ENCODE measurements at regions not wholly inside any gene's neighbourhood (a gene's known extent, or its start where the extent isn't known, plus 50 kb on each side); places are given as distances from the start of the nearest gene placed in this dataset.

DNA sequence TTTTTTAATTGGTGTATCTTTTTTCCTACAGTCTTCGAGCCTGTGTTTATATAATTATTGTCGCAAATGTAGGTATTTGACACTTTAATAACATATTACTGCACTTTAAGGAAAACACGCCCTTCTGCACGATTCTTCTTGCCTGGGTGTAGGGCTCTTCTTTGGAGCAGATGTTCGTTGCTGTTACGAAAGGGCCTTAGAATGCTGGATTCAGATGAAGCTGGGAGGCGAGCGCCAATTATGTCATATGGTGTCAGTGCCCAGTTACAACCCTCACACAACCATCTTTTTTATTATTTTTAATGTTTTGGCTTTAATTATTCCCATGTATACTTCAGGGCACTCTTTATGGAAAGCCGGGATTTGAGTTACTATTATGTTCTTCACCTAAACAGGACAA lies 553.0 kb downstream of the EBF1 start:
- no peak overlapping the region for H3K4me3 ChIP-seq (ENCODE audit: low read length)
- TF ChIP-seq, protein P1, sequence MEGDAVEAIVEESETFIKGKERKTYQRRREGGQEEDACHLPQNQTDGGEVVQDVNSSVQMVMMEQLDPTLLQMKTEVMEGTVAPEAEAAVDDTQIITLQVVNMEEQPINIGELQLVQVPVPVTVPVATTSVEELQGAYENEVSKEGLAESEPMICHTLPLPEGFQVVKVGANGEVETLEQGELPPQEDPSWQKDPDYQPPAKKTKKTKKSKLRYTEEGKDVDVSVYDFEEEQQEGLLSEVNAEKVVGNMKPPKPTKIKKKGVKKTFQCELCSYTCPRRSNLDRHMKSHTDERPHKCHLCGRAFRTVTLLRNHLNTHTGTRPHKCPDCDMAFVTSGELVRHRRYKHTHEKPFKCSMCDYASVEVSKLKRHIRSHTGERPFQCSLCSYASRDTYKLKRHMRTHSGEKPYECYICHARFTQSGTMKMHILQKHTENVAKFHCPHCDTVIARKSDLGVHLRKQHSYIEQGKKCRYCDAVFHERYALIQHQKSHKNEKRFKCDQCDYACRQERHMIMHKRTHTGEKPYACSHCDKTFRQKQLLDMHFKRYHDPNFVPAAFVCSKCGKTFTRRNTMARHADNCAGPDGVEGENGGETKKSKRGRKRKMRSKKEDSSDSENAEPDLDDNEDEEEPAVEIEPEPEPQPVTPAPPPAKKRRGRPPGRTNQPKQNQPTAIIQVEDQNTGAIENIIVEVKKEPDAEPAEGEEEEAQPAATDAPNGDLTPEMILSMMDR (conservative IDR thresholded peaks at IDR 0.05; ENCODE audit: low read depth, low read length) = no peak
- DNase-seq (ENCODE audit: low read depth) = no peak

DNA sequence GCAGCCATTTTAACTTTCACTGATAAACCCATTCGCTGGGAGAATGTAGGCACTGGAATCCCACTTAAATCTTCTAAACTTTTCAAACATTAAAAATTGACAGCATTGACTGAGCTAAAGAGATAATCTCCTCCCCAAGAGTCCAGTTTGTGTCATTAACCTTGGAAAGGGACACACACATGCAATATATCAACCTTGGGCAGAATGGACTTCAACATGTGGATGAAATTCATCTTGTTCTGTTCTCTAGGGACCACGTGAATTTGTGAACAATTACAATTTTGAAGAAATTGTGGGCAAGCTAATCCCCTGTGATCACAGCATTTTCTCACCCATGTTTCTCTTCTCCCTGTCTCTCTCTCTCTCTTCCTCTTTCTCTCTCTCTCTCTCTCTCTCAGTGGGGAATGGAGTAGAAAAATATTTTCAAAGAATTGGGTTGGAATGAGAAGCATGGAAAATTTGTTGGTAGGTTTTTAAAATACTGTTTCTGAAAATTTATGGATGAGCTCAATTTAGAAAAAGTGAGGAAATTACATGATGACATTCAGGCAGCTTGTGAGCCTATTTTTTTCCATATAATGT lies 553.7 kb downstream of the EBF1 start:
- no peak overlapping the region for H3K4me3 ChIP-seq (ENCODE audit: low read length)
- TF ChIP-seq, protein P1 (conservative IDR thresholded peaks at IDR 0.05; ENCODE audit: low read depth, low read length) = no peak
- no peak for DNase-seq (ENCODE audit: low read depth)

GRCh38 chr5:158544388-158545339 lies 555.1 kb downstream of the EBF1 start:
- no peak for DNase-seq (ENCODE audit: low read depth)
- no peak overlapping the region for H3K4me3 ChIP-seq (ENCODE audit: low read length)
- TF ChIP-seq, protein P1 (conservative IDR thresholded peaks at IDR 0.05; ENCODE audit: low read depth, low read length) = no peak

DNA sequence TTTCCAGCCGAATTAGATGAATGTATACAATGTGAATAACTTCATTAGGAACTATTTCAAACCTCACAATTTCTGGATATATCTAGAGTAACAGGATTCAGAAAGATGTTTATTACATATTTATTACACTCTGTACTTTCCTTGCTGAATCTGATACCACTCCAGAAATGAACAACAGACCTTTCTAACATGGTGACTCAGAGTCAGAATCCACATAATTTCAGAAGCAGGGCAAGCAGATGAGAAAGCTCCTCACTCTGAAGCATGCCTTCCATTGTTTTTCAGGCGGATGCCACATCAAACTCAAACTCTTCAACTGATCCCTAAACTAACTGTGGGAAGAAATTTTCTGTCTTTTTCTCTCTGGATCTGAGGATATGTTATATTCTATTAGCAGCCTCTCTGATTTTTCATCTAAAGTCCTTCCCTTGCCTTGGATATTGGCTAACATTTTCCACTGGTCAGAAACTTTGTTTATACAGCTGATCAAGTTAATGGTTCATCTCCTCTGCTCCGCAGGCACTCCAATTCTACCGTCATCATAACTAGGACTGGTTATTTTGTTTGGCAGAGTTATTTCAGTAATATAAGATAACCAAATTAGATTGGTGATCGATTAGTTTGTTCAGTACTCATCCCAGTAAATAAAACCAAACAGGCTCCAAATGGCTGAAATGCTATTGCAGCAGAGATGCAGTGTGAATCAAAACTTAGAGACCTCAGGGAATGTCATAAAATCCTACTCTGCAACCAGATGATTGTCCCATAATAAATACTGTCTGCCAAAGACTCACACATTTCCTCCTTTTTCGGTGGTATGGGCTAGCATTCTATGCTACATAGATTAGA lies 556.0 kb downstream of the EBF1 start:
- H3K4me3 ChIP-seq (ENCODE audit: low read length) = no peak overlapping the region
- no peak for DNase-seq (ENCODE audit: low read depth)
- TF ChIP-seq, protein P1 (conservative IDR thresholded peaks at IDR 0.05; ENCODE audit: low read depth, low read length) = no peak

DNA sequence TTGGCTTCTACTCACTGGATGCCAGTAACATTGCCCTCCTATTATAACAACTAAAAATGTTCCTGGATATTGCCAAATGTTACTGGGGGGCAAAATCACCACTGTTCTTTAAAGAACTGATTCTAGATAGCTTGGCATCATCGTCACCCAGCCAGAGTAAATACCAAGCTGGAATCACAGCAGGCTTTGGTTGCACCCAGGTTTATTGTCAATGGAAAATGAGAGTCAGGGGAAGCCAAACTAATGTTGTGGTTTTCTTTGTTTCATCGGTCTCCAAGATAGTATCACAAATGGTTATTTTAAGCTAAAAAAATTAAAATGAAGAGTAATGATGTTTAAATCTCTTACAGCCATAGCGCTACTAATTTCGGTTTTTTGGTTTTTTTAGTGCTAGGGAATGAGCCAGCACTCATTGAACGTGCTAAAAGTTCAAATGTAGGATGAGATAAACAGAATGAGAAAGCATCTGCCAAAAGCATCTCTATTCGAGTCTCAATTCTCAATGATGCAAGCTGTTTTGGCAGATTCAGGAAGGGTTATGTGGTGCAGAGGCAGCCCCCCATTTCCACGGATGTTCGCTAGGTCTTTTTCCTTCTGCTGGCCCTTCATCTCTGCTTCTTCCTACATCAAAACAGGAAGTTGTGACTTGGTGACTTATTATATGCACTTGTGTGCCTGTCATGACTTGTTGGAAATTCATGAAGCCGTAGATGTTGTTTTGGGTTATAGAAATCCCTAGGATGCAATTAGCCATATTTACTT lies 558.0 kb downstream of the EBF1 start:
- DNase-seq (ENCODE audit: low read depth) = no peak
- TF ChIP-seq, protein P1 (conservative IDR thresholded peaks at IDR 0.05; ENCODE audit: low read depth, low read length) = no peak

DNA sequence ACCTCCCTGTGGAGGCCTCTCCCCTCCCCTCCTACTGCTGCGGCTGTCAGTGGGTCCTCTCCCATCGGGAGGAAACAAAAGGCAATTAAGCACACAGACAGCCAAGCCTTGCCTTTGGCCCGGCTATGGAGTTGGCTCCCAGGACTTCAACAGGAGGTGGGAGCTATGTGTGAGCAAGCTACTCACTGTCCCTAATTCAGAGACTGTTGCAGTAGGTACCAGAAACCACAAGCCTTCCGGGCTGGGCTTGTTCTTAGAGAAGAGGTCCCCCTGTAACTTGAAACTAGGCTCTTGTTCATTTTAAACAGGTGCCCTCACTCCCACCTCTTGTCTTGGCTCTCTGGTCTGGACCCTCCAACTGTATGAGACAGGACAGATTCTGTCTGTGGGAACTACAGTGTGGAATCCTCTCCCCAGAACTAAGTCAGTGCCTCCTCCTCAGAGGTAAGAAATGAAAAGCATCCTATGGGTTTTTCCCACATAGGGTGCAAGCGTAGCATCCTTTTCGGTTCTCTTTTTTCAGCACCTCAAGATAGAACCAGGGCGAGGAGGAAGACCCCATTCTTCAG lies 561.1 kb downstream of the EBF1 start:
- TF ChIP-seq, protein P1 (conservative IDR thresholded peaks at IDR 0.05; ENCODE audit: low read depth, low read length) = no peak
- DNase-seq (ENCODE audit: low read depth) = no peak
- no peak overlapping the region for H3K4me3 ChIP-seq (ENCODE audit: low read length)

More for the DNA sequence above, 558.0 kb downstream of the EBF1 start:
- no peak overlapping the region for H3K4me3 ChIP-seq (ENCODE audit: low read length)

Data from retinal pigment epithelial cell (primary cell).